Spleen (tissue), 11 donors: ENCODE measurements at regions not wholly inside any gene's neighbourhood (a gene's known extent, or its start where the extent isn't known, plus 50 kb on each side); places are given as distances from the start of the nearest gene placed in this dataset.

Experiments
- DNase-seq: peaks from one replicate; pipeline ENCODE4 v3.0.0-alpha.2; 2020
- H3K27ac ChIP-seq, 8 donors: fragments of 200-600 bp; sonication (generic) in 7 of 8; 1 replicate in 4 of 8; 2 replicates in 4 of 8; pipeline versions ENCODE4 v1.5.0 to v1.8.0; 2016 to 2021; ENCODE audit warnings: inconsistent platforms in 4 of 8, mild to moderate bottlenecking in 4 of 8, moderate library complexity in 1 of 8
- H3K27me3 ChIP-seq, 7 donors: fragments of 200-600 bp; sonication (generic) in 6 of 7; replicated peaks in 1 of 7; 1 replicate in 4 of 7; 2 replicates in 3 of 7; pipeline versions ENCODE4 v1.5.0 to v1.8.0; 2016 to 2021; ENCODE audit warnings: inconsistent platforms in 3 of 7, mild to moderate bottlenecking in 1 of 7
- H3K36me3 ChIP-seq, 6 donors: fragments of 200-600 bp; sonication (generic) in 5 of 6; 1 replicate in 4 of 6; 2 replicates in 2 of 6; pipeline versions ENCODE4 v1.5.0 to v1.8.0; 2016 to 2021; ENCODE audit warnings: inconsistent platforms in 2 of 6
- H3K4me1 ChIP-seq, 6 donors: fragments of 200-600 bp; sonication (generic) in 5 of 6; 1 replicate in 3 of 6; 2 replicates in 3 of 6; pipeline versions ENCODE4 v1.5.0 to v1.8.0; 2016 to 2021; ENCODE audit warnings: inconsistent platforms in 3 of 6
- H3K4me3 ChIP-seq, 8 donors: fragments of 200-600 bp; sonication (generic) in 7 of 8; 1 replicate in 4 of 8; 2 replicates in 4 of 8; pipeline versions ENCODE4 v1.5.0 to v1.8.0; 2016 to 2021; ENCODE audit warnings: inconsistent platforms in 4 of 8, mild to moderate bottlenecking in 4 of 8, moderate library complexity in 2 of 8
- H3K9me3 ChIP-seq, 8 donors: fragments of 200-600 bp; sonication (generic) in 7 of 8; 1 replicate in 4 of 8; 2 replicates in 4 of 8; pipeline versions ENCODE4 v1.5.0 to v1.8.0; 2016 to 2021; ENCODE audit warnings: inconsistent platforms in 4 of 8
- CTCF ChIP-seq, 11 experiments: fragments of 200-600 bp in 7 of 11; fragments of 450-650 bp in 4 of 11; sonication (generic) in 4 of 11; IDR thresholded peaks in 8 of 11; conservative IDR thresholded peaks in 3 of 11; 1 replicate in 7 of 11; 2 replicates in 4 of 11; pipeline versions ENCODE4 v1.4.0 to v1.8.0; 2016 to 2021; ENCODE audit warnings: antibody characterized with exemption in 11 of 11, inconsistent platforms in 4 of 11, mild to moderate bottlenecking in 1 of 11
- POLR2A ChIP-seq, 3 donors: fragments of 450-650 bp; IDR thresholded peaks; one replicate each; pipeline ENCODE4 v1.5.1; 2017; ENCODE audit warnings: antibody characterized with exemption in 3 of 3, mild to moderate bottlenecking in 1 of 3
- POLR2AphosphoS5 ChIP-seq, 3 donors: sonication (generic); formaldehyde crosslinking; IDR thresholded peaks; one replicate each; pipeline ENCODE4 v1.5.1; 2017; ENCODE audit warnings: antibody characterized with exemption in 3 of 3
- WGBS, 5 donors: extraction: QIAGEN DNeasy Blood & Tissue Kit in 3 of 5; methylation state at CpG; one replicate each; pipeline versions ENCODE4 v1.1.5 to v1.1.7; 2013 to 2018; 5-methylcytosine and 5-hydroxymethylcytosine counted together
- intact Hi-C: fragments of 100-400 bp; cut with DNase I; formaldehyde crosslinking; loops from one replicate; pipeline ENCODE4 v1.15.0; 2023; ENCODE audit warnings: low total_unique reads
- donor health status: healthy with polysubstance abuse.
- donor health status: DM: no; HTN: no; CAD: no; lungs with moderate emphysema.
- donor health status: DM: no; HTN: no; CAD: no.
- donor health status: Bipolar disorder and iron deficiency.
- donor health status: healthy.
- donor health status: DM: no; HTN: no; CAD: no.
- donor health status: DM: yes; HTN: yes; CAD: no.

DNA sequence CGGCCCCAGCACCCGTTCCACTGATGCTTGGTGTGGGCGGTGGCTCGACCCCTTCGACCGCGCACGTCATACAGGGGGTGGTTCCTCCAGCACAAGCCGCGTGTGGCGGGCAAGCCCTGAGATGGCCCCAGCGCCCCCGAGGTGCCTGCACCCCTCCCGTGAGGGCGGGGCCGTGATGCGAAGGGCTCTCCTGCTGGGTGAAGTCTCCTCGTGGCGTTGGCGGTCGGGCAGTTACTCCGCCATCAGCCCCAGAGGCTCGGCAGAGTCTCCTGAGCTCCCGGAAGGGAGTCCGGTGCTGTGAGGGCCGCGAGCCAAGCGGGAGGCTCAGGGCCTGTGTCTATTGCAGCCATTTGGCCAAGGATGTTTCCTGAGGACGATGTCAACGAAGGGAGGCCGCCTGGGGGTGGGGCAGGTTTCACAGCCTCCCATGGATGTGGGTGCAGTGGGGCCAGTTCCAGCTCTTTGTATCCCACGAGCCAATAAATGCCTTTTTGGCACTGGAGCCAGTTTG is 78.1 kb upstream of the GALNT9 start:
- DNase-seq: no peak
- 61 to 80% (median 67%) methylated on average over 2 to 32 of the region's 32 CpGs for WGBS, 5 donors
- no peak overlapping the region for H3K27ac ChIP-seq
- intact Hi-C loops: no loop called here
- H3K36me3 ChIP-seq: no peaks in the 10 kb centered on the region
- H3K4me1 ChIP-seq: no peaks in the 10 kb centered on the region
- peaks cover 0 to 72% (median 2%) of the 10 kb centered on the region in 7 donors for H3K27me3 ChIP-seq
- no peaks in the 10 kb centered on the region for H3K9me3 ChIP-seq
- peak in 1 of 3 donors; percentile 11 for TF ChIP-seq POLR2AphosphoS5 (IDR thresholded peaks at IDR 0.05)
- TF ChIP-seq POLR2A (IDR thresholded peaks at IDR 0.05): no peak
- no peak for TF ChIP-seq CTCF (IDR thresholded peaks at IDR 0.05 in 8 of 11, conservative IDR thresholded peaks at IDR 0.05 in 3 of 11)
- H3K4me3 ChIP-seq: no peak overlapping the region

DNA sequence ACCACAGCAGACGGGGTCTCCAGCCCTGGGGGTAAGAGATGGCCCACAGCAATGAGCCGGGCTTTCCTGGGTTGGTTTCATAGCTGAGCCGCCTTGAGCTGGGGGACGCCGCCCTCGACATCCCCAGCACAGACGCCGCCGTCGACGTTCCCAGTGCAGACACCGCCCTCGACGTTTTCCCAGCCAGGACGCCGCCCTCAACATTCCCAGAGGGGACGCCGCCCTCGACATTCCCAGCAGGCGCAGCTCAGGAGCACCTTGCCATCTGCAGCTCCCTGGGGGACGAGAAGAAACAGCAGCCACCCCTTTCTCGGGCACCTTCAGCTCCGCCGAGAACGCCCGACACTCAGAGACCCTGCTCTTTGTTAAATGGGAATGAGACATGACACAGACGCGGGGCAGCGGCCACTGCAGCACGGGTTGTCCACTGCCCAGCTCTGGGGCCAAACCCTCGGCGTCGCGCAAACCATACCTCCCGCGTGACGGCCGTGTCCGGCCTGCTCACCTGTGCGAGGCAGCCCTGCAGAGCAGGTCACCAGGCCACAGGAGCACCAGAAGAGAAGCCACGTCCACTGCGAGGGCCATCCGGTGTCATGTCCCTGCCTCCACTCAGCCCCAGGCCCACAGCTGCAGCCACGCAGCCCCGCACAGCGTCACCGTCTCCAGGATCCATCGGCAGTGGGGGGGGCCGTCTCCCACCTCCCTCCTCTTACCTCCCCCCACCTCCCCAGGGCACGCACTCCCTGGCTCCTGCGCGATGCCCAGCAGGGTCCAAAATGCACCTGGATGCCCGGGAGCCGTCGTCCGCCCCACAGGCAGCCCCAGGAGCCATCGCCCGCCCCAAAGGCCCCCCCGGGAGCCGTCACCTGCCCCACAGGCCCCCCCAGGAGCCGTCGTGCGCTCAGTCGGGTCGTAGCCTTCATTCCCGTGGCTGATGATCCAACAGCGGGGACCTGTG is 77.4 kb upstream of the GALNT9 start:
- Histone ChIP-seq H3K36me3 (no peaks in the 10 kb centered on the region), H3K9me3 (no peaks in the 10 kb centered on the region), H3K4me3 (no peak overlapping the region), H3K27me3 (peaks cover 0 to 79% (median 4%) of the 10 kb centered on the region in 7 donors), H3K27ac (no peak overlapping the region), H3K4me1 (no peaks in the 10 kb centered on the region)
- WGBS, 5 donors: 81 to 86% (median 84%) methylated on average over 47 to 67 of the region's 67 CpGs
- intact Hi-C loops: no loop called here
- no peak for DNase-seq
- no peak for TF ChIP-seq POLR2A (IDR thresholded peaks at IDR 0.05)
- TF ChIP-seq CTCF (IDR thresholded peaks at IDR 0.05 in 8 of 11, conservative IDR thresholded peaks at IDR 0.05 in 3 of 11): no peak
- TF ChIP-seq POLR2AphosphoS5 (IDR thresholded peaks at IDR 0.05): no peak

DNA sequence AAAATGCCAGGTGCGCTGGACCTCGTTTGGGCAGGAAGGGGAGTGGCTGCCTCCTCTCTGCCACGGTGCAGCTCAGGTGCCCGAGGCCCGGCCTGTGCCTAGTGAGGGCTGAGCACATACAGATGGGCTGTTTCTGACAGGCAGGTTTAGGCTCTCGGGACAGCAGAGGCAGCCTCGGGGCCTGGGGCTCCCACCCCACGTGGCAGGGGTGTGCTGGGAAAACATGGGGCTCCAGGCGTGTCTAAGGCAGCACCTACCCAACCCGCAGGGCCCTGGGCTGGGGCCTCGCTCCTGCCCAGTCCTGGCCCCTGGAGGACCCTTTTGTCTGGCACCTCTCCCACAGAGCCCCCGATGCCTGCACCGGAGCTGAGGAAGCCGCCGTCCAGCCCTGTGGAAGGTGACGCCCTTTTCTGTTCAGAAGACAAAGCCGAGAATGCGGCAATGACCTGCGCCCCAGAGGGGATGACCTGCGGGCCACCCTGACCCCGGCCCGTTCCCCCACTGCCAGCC is 76.4 kb upstream of the GALNT9 start:
- TF ChIP-seq POLR2AphosphoS5 (IDR thresholded peaks at IDR 0.05) (no peak), POLR2A (IDR thresholded peaks at IDR 0.05) (no peak), CTCF (IDR thresholded peaks at IDR 0.05 in 8 of 11, conservative IDR thresholded peaks at IDR 0.05 in 3 of 11) (no peak)
- Histone ChIP-seq H3K4me1 (no peaks in the 10 kb centered on the region), H3K36me3 (no peaks in the 10 kb centered on the region), H3K27ac (no peak overlapping the region), H3K9me3 (no peaks in the 10 kb centered on the region), H3K4me3 (no peak overlapping the region), H3K27me3 (peaks cover 0 to 87% (median 7%) of the 10 kb centered on the region in 7 donors)
- DNase-seq: no peak
- WGBS, 5 donors: 66 to 78% (median 71%) methylated on average over 14 to 22 of the region's 22 CpGs
- intact Hi-C loops: no loop called here
